GM21723 (cell line): ENCODE measurements at regions not wholly inside any gene's neighbourhood (a gene's known extent, or its start where the extent isn't known, plus 50 kb on each side); places are given as distances from the start of the nearest gene placed in this dataset.

ENCODE experiments used
- ATAC-seq: cut with Tn5 transposase; IDR thresholded peaks from one replicate; pipeline ENCODE4 v1.9.1; 2021; ENCODE audit warnings: mild to moderate bottlenecking, moderate library complexity; ENCODE audit not compliant: unreplicated experiment

GRCh38 chr5:125750147-125750860, 672.9 kb upstream of the GRAMD2B start:
- ATAC-seq = no peak

- ATAC-seq = no peak
Measured at GRCh38 chr5:125750861-125751186, 672.4 kb upstream of the GRAMD2B start.

- ATAC-seq = no peak
Measured at GRCh38 chr5:125756456-125756855, 666.8 kb upstream of the GRAMD2B start.

- no peak for ATAC-seq
Measured at GRCh38 chr5:125766706-125767105, 656.5 kb upstream of the GRAMD2B start.

GRCh38 chr5:125775896-125776295, 647.3 kb upstream of the GRAMD2B start:
- ATAC-seq = no peak

GRCh38 chr5:125776656-125777139, 646.5 kb upstream of the GRAMD2B start:
- ATAC-seq = no peak

- ATAC-seq = no peak
Measured at GRCh38 chr5:125778791-125779190, 644.4 kb upstream of the GRAMD2B start.

GRCh38 chr5:125785407-125785806, 637.8 kb upstream of the GRAMD2B start:
- ATAC-seq = no peak

GRCh38 chr5:125786021-125786420, 637.2 kb upstream of the GRAMD2B start:
- no peak for ATAC-seq

- ATAC-seq = no peak
Measured at GRCh38 chr5:125793470-125793869, 629.7 kb upstream of the GRAMD2B start.

- no peak for ATAC-seq
Measured at GRCh38 chr5:125794922-125795321, 628.3 kb upstream of the GRAMD2B start.

- no peak for ATAC-seq
Measured at GRCh38 chr5:125798307-125798706, 624.9 kb upstream of the GRAMD2B start.

- no peak for ATAC-seq
Measured at GRCh38 chr5:125812651-125813050, 610.6 kb upstream of the GRAMD2B start.

GRCh38 chr5:125813221-125813974, 609.8 kb upstream of the GRAMD2B start:
- ATAC-seq = no peak

- ATAC-seq = no peak
Measured at GRCh38 chr5:125814119-125814518, 609.1 kb upstream of the GRAMD2B start.

GRCh38 chr5:125823572-125823971, 599.6 kb upstream of the GRAMD2B start:
- ATAC-seq = no peak

- ATAC-seq = no peak
Measured at GRCh38 chr5:125826214-125826613, 597.0 kb upstream of the GRAMD2B start.

- ATAC-seq = no peak
Measured at GRCh38 chr5:125829349-125829748, 593.9 kb upstream of the GRAMD2B start.

GRCh38 chr5:125833398-125833797, 589.8 kb upstream of the GRAMD2B start:
- no peak for ATAC-seq

GRCh38 chr5:125834438-125835115, 588.6 kb upstream of the GRAMD2B start:
- ATAC-seq = no peak

GRCh38 chr5:125835293-125836172, 587.7 kb upstream of the GRAMD2B start:
- ATAC-seq = peak; percentile 52
